HG02885 (cell line): ENCODE measurements at regions not wholly inside any gene's neighbourhood (a gene's known extent, or its start where the extent isn't known, plus 50 kb on each side); places are given as distances from the start of the nearest gene placed in this dataset.
"Not testable (repeated sequence)": the region's sequence is repeated elsewhere in the genome, so short reads cannot be mapped to it uniquely, and the experiment has no call there.

Source experiments
- ATAC-seq: cut with Tn5 transposase; IDR thresholded peaks from one replicate; pipeline ENCODE4 v1.9.1; 2021; ENCODE audit warnings: mild to moderate bottlenecking; ENCODE audit not compliant: unreplicated experiment, poor library complexity

DNA sequence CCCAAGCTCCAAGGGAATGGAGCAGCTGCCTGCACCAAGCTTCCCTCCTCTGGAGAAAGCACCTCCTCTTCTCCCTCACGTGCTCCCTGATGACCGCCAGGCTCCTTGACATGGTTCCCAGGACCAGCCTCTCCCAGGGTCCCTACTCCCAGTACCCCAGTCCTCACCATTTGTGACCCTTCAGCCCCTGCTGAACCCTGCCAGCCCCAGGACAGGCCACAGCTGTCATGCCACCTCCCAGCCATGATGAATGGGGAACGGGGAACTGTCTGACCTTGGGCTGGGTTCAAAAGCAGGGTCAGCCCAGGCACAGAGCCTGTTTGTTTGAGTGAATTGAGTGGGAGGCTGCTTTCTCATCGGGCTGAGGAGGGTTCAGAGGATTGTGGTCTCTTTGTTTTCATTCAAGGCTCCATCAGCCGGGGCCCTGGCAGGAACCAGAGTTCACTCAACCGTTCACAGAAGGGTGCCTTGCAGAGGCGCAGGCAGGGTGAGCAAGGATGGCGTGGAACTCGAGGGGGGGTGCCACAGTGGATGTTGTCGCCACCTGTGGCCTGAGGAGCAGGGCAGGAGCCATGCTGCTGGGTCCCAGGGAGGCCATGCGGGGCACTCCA is 344.5 kb upstream of the SFSWAP start:
- ATAC-seq, result no peak

DNA sequence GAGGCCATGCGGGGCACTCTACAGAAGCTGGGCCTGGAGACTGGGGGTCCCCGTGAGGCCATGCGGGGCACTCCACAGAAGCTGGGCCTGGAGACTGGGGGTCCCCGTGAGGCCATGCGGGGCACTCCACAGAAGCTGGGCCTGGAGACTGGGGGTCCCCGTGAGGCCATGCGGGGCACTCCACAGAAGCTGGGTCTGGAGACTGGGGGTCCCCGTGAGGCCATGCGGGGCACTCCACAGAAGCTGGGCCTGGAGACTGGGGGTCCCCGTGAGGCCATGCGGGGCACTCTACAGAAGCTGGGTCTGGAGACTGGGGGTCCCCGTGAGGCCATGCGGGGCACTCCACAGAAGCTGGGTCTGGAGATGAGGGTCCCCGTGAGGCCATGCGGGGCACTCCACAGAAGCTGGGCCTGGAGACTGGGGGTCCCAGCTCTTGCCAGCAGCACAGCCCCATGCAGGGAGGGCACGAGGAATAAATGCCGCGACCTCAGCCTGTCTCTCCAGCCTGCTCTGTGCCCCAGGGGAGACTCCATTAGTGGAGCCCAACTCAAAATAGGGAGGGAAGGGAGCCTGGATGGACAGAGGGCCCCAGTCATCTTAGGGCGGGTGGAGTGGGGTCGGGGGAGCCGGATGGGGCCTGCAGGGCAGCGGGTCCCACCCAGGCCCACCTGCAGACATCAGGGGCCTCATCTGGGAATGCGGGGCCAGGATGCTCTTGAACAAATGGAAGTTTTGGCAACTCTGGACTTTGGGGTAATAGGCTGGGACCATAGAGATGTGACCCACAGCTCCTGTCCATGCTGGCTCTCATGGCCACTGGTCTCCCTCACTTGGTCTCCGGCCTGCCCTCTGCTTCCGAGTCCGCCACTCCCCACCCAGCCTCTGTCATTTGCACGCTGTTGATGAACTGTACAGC is 343.6 kb upstream of the SFSWAP start:
- not testable (repeated sequence) for ATAC-seq

DNA sequence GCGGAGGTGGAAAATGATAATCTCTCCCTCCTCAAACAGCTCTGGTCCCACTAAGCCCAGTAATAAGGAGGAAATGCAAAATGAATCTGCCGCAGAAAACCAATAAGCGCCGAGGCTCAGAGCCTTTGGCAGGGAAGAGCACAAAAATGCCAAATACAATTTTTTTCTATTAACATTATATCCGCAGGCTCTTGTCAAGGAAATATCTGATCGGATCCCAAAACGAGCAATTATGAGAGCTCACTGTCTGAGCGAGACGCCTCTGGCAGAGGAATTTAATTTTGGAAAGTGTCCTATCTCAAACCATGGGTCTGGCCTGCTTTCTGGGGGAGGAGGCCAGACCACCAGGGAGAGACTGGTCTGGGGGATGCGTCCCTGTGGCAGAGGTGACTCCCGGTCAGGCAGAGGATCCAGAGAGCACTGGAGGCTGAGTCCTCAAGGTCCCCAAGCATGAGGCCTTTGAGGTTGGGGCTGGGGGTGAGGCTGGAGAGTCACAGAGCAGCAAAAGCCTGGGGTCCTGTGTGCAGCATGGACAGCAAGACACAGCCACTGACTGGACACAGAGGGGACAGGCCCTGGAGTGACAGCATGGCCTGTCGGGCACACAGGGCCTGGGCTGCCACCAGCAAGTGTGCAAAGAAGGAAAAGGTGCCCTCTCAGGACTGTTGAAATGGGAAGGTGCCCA is 342.8 kb upstream of the SFSWAP start:
- ATAC-seq, result no peak

DNA sequence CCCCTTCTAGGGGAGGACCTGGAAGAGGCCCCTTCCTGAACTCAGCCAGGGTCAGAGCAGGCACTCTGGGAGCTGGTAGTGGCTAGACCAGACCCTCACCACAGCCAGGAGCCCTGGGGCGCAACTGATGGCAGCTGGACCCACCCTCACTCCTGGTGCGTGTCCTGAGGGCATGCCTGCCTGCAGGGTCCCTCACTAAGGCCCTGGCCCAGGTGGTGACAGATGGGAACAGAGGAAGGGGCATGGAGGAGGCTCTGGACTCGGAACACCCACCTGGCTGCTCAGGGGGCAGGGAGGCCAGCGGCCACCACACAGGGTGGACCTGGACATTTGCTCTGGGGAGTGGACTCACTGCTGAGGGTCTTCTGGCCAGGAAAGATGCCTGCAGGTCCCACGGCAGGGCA is 342.2 kb upstream of the SFSWAP start:
- ATAC-seq, result no peak

DNA sequence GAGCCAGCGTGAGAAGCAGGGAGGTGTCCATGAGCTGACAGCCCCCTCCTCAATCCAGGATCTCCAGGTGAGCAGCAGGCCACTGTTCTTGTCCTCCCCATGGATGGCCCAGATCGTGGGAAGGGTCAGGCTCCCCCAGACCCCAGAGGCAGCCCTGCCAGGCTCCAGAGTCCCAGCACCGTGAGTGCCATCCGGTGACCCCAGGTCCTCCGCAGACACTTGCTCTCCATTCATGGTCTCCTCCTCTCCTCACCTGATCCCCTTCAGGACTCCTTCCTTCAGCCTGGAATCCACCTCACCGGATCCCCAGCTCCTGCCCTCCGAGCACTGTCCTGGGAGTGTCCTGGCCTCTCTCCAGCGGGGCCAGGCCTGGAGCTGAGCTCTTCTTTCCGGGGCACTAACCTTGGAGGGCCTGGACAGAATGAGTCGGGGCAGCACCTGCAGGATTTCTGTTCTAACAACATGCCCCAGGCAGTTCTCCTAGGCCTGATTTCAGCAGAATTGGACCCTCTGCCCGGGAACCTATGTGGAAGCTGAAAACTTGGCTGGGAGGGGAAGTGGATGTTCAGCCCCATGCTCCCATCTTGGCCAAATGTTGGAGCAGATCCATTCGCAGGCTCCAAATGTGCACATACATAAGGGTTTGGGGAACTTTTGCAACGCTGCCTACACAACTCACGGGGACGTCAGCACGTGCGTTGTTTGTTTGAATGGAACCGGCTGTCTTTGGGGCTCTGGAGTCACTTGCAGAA is 341.6 kb upstream of the SFSWAP start:
- no peak for ATAC-seq

DNA sequence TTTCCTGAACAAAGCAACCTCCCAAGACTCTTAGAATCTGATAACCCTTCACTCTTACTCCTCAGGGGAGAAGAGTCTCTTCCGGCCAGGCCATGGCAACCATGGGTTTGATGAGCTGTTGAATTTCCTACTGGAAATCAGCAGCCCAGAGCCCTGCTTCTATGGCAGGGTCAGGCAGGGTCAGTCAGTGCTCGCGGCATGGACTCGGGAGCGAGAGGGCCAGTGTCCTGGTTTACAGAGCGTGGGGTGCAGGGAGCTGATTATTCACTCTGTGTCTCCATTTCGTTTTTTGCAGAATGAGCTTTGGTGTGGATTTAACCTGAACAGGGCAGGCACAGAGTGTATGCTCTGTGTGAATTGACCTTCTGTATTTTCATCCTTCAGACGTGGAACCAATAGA is 340.6 kb upstream of the SFSWAP start:
- ATAC-seq, result no peak

DNA sequence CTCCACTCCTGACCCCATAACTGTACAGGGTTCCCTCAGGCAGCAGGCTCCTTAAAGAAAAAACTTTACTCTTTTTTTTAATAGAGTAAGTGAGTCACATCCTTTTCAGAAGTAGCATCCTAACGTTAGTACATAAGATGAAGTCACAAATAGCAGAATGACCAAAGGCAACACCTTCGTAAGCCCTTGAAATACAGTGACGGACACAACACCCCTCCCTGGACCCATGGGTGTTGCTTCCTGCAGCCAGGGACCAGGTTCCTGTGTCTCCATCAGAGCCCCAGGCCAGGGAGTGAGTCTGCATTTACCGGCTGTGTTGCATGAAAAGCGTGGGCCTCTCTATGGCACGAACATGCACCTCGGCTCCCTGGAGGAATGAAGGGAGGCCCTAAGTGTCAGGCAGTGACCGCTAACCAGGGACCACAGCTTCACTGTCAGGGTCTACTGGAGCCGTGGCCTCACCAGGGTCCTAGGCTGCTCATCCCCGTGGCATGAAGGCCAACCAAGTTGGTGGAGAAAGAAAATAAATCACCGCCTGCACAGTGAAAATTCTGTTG is 340.0 kb upstream of the SFSWAP start:
- ATAC-seq, result no peak

DNA sequence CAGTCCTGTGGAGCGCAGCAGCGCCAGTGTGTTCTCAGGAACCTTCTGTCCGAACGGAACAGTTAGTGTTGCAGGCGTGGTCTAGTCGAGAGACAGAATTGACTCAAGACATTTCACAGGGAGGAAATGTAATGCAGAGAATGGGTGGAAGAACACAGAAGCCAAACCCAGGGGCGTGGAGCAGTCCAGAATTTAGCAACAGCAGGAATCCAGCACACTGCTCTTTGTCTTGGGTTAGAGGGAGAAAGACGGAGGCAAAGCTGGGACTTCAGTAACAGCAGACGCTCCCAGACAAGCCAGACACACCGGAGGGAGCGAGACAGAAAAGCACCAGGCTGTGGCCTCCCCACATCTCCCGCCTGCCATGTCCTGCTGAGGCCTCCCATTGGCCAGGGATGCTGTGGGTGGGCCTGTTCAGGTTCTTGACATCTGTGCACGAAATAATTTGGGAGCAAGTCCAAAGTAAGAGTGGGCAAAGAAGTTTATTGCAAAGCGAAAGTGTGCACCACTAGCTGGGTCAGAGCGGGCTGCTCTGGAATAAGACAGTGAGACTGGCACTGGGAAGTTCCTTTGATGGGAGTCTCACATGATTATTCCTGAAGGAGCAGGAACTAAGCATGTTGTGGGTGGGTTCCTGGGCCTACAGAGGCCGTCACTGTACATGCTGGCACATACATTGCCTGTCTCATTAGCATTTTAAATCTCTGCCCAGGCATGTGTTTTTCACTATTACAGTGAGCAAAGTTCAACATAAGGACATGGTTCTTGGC is 339.3 kb upstream of the SFSWAP start:
- ATAC-seq, result no peak

DNA sequence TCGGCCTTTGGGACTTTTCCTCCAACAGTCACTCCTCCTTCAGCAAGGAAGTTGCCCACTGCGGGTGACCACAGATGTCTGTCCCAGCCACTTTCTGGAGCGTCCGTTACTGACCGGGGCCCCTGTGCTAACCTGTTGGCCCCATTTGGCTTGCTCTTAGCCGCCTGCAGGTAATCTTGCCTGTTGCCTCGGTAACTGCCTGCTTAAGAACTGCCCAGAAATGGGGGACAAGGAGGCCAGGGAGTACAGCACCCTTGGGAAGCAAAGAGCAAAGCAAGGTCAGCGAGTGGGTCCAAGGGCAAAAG is 338.8 kb upstream of the SFSWAP start:
- ATAC-seq, result no peak

DNA sequence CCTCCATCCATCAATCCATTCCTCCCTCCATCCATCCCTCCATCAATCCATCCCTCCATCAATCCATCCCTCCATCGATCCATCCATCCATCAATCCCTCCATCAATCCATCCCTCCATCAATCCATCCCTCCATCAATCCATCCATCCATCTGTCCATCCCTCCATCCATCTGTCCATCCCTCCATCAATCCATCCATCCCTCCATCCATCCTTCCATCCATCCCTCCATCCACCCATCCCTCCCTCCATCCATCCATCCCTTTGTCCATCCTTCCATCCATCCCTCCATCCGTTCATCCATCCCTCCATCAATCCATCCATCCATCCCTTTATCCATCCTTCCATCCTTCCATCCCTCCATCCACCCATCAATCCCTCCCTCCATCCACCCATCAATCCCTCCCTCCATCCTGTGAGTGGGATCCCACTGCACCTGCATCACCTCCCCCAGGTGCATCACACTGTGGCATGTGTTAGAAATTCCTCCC is 338.1 kb upstream of the SFSWAP start:
- no peak for ATAC-seq

DNA sequence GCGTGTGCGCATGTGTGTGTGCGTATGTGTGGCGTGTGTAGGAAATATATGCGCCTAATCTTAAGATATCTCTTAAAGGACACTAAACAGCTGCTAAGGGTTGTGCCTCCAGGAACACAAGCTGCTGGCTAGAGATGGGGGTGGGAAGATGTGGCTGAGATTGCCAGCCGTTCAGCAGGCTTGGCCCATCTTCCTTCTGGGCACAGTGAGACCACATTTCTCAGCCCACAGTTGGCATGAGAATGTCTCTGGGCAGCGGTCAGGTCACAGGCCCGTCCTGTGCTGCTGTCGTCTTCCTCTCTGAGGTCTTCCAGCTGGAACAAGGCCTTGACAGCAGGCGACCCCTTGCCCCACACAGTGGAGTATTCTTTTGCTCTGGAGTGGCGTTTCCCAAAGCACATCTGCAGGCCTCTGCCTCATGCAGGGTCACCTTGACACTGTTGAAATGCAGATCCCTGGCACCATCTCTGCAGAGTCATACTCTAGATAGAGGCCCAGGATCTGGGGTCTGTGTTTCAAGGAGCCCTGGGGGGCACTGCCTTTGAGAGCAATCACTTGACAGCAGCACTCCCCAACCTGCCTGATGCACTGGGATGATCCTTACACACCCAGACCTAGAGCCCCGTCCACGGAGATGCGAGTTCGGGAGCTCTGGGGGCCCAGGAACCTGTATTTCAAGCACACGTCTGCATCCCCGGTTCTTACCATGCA is 335.5 kb upstream of the SFSWAP start:
- no peak for ATAC-seq

DNA sequence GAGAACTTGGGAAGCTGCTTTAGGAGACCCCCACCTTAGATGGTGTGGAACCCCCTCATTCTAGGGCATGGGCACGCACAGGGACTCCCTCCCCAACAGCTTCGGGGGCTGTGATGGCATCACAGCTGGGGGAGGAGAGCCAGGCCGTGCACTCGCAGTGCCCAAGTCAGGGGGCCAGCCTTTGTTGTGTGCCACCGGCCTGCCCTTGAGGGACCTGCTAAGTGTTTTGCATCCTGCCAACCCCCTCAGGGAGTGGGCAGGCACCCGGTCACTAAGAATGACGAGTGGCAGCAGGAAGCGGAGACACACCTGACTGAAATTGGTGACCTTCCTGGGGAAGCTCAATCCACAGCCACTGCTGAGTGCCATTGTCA is 334.9 kb upstream of the SFSWAP start:
- ATAC-seq, result no peak

DNA sequence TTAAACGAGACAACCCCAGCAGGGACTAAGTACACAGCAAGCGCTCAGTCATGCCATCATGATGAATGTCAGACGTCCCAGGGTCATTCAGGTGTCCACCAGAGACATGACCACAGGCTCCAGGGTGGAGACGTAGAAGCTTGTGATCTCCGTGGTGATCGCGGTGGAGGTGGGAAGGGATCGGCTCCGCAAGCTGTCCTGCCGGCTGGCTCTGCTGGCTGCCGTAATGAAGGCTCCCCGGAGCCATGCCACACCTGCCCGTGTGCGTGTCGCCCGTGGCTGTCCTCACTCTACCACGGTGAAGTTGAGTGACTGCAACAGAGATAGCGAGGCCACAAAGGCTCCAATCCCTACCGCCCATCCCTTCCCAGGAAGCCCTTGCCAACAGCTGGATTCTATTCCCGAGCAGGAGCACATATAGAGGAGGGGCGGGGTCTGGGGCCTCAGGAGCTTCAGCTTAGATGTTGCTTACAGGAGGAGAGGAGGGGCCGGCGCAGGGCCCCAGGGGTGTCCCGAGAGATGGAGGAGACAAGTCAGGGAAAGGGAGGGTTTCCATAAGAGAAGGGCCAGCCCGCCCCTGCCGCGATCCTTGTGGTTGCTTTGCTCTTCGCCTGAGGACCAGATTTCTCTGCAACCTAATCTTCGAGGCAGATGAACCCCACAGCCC is 332.6 kb upstream of the SFSWAP start:
- no peak for ATAC-seq

DNA sequence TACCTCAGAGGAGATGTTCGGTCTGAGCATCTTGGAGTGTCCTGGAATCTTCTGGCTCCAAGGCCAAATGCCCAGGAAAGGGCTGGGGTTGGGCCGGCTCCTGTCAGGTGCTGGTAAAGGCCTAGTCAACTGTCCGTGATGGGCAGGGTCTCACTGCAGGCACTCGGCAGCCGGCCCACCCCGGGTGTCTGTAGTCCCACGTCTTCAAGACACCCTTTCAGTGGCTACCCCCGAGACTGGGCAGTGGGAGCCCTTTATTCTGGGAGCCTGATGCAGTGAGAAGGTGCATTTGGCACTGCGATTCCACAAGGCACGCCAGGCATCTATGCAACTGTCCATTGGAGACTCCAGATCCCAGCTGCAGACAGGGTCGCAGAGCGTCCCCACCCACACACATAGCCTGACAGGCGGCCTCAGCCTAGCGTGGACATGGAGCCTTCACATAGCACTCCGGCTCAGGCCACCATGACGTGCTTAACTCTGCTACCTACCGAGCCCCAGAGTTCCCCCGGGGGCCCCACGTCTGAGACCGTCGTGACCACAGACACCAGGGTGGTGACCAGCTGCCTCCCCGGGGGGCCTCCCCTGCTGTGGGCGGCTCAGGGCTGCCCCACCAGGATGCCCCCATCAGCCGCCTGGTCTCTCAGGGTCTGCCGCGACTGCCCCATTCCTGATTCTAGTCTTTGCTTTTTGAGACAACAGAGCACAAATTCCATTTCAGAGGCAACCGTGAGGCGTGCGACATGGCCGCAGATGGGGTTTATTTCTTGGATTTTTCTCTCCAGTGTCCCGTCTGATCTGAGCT is 331.8 kb upstream of the SFSWAP start:
- ATAC-seq, result no peak

DNA sequence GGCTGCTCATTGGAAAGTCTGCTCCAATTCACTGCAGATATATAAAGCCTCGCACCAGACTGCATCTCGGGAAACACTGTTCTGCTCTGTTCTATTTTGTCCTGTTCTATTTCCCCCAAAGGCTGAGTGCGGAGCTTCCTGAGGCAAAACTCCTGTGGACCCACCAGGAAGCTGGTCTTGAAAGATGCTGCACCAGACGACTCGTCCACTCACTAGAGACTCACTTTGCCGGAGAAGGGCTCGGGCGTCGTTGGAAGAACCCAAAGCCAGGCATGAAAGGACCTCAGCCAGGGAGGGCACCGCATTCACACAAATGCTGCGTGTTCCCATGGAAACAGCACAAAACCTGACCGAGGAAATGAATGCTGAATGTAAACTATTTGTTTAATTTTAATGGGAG is 331.2 kb upstream of the SFSWAP start:
- ATAC-seq, result no peak

DNA sequence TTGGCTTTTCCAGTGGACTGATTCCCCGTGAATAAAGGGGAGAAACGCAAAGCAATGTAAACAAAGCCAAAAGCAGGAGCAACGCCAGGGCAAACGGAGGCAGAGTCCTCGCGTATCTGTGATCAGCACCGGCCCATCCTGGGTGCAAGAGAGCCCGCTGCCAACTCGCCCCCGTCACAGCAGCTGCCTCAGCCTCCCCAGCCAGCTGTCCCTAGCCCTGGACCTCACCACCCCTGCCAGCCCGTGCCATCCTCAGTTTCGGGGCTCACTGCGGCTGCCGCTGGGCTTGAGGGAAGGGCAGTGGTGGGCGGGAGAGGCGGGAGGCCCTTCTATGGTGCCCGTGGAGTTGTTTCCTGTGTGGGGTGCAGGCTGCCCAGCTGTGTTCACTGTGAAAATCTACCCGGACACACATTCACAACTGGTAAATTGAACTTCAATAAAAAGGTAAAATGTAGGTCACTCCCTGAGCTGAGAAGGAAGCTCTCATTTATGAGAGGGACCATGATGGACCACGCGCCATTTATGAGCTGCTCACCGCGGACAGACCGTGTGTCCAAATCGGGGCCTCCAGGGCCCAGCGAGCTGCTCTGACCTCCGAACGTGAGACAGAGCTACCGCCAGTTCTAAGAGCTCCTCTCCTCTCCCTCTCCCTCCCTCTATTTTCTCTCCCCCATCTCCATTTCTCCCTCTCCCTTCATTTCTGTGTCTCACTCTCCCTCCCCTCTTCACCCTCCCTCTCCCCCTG is 330.5 kb upstream of the SFSWAP start:
- no peak for ATAC-seq
